GM19240 (cell line): ENCODE measurements at regions not wholly inside any gene's neighbourhood (a gene's known extent, or its start where the extent isn't known, plus 50 kb on each side); places are given as distances from the start of the nearest gene placed in this dataset.

Experiments used
- DNase-seq: peaks from one replicate; pipeline ENCODE4 v3.0.0; 2011; ENCODE audit warnings: low spot score; ENCODE audit not compliant: insufficient read length

DNA sequence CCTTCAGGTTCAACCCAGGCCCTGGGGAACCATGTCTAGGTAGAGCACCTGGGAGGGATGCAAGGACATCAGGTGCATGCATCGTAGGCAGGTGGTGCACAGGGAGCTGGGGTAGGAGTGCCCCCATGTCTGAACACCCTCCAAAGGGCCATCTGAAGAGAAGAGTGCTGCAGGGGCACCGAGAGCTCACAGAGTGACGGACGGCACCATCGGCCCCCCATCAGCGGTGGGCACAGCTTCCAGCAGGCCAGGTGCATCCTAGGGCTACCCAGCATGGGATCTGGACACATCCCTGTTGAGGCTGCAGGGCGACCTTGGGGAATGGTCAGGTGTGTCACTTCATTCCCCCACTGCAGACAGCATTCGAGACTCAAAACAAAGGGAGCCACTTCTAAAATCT, 138.3 kb upstream of the CDH4 start:
- no peak for DNase-seq

- no peak for DNase-seq
Observed at GRCh38 chr20:61114493-61115175, 137.4 kb upstream of the CDH4 start.

- no peak for DNase-seq
Observed at GRCh38 chr20:61115364-61116065, 136.5 kb upstream of the CDH4 start.

DNA sequence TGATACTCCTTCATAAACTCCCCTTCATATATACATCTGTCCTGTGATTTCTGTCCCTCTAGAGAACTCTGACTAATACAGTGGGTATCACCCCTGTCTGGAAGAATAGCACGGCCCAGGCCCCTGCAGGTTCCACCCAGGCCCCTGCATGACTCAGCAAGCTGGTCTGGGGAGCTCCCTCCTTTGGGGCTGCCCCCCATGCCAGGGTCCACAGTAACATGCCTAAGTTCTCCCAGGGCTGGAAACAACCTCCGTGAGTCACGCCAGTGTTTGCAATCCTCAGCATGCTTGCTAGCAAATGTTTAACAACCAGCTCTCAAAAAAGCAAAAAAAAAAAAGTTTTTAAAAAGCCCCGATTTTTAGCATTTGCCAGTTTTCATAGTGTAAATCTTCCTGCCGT, 134.3 kb upstream of the CDH4 start:
- no peak for DNase-seq

GRCh38 chr20:61118429-61119224, 133.4 kb upstream of the CDH4 start:
- no peak for DNase-seq

DNA sequence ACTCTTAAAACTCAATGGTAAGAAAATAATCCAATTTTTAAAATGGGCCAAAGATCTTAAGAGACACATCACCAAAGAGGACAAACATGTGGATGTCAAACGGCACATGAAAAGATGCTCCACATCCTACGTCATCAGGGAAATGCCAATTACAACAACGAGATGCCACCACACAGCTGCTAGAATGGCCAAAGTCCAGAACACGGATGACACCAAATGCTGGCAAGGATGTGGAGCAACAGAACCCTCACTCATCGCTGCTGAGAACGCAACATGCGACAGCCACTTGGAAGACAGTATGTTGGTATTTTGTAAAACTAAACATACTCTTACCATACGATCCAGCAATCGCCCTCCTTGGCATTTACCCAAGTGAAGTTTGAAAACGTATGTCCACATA, 132.8 kb upstream of the CDH4 start:
- no peak for DNase-seq

DNA sequence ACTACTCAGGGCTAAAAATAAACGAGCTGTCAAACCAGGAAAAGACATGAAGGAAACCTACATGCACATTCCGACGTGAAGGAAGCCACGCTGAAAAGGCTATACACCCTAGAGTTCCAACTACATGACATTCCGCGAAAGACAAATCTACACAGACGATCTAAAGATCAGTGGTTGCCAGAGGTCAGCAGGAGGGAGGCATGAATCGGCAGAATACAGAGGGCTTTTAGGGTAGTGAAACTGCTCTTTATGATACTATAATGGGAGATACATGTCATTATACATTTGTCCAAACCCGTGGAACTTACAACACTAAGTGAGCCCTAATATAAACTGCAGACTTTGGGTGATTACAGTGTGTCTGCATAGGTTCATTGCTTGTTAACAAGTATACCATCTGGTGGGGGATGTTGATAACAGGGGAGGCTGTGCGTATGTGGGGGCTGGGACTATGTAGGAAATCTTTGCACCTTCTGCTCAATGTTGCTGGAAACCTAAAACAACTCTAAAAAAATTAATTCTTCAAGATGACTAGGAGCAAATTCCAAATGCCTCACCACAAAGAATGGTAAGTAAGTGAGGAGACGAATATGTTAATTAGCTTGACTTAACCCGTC, 132.2 kb upstream of the CDH4 start:
- DNase-seq: no peak

DNA sequence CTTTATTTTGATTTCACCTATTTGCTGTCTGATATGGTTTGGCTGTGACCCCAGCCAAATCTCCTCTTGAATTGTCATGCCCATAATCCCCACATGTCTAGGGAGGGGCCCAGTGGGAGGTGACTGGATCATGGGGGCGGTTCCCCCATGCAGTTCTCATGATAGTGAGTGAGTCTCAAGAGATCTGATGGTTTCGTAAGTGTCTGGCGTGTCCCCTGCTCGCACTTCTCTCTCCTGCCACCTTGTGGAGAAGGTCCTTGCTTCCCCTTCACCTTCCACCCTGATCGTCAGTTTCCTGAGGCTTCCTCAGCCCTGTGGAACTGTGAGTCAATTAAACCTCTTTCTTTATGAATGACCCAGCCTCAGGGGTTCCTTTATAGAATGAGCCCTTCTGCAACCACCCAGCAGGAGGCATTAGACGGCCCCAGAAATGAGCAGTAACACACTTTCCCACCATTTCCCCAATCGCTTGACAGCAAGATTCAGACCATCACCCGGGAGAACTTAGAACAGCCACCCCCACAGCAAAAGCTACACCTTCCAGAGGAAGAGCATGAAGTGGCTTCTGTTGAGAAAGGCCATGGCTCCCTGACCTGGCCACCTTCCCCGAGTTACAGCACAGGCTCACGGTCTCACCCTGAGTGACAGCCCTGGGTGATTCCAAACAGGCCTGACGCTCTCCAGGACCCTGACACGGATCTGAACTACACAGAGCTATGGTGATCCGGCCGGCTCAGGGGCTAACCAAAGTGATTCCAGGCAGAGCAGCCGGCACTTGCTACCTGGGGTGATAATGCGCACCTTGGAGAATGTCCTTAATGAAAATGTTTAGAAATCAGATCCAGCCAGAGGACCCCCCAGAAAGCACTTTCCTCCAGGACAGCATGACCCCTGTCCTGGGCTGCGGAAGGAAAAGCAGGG, 131.2 kb upstream of the CDH4 start:
- no peak for DNase-seq

- no peak for DNase-seq
Observed at GRCh38 chr20:61121661-61122060, 130.4 kb upstream of the CDH4 start.

- DNase-seq: no peak
Observed at GRCh38 chr20:61123286-61123685, 128.8 kb upstream of the CDH4 start.

- DNase-seq: no peak
Observed at GRCh38 chr20:61123751-61124368, 128.2 kb upstream of the CDH4 start.

GRCh38 chr20:61125076-61125475, 127.0 kb upstream of the CDH4 start:
- DNase-seq: no peak

DNA sequence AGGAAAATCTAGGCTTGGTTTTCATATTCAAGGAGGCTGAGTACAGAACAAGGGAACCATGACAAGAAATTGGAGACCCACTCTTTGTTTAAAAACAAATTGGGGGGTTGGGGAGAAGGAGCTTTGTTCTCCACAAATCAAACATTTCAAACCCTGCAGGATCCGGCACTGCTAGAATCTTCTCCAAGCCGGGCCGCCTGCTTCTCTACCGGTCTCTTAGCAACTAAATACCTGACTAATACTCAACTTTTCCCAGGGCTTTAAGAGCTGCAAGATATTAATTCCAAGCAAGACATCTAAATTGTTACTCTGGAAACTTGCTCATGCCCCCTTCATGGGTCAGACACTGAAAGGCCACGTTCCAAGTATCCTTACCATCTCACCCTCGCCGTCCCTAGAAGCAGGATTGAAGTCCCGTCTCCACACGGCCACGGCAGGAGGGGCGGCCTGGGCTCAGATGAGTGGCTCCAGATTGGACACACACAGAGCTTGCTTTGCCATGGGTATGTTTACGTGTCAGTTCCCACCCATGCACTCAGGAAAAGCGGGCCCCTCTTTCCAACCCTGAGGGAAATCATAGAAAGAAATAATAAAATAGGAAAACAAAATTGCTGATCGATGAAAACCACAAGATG, 126.4 kb upstream of the CDH4 start:
- DNase-seq: no peak

- DNase-seq: no peak
Observed at GRCh38 chr20:61126369-61127195, 125.5 kb upstream of the CDH4 start.

DNA sequence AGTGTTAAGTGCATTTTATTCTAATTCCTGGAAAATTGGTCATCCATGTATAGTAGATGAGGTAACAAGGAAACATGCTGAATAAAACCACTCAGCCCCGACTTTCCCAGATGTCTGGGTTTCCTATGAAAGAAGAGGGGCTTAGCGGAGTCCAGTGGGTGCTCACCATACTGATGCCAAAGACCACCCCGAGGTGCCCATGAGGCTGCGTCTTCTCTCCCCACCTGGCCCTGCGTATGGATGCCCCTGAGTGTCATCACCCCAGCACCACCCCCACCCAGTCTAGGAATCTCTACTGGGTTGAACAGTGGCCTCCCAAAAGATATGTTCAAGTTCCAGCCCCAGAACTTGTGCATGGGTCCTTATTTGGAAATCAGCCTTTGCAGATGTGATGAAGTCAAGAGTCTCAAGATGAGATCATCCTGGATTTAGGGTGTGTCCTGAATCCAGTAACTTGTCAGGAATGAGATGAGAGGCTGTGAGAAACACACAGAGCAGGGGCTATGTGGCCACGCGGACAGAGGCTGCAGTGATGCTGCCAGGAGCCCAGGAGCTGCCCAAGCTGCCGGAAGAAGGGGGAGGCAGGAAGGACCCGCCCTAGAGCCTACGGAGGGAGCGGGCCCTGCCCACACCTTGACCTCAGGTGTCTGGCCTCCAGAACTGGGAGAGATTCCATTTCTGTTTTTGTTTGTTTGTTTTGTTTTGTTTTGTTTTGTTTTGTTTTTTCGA, 124.6 kb upstream of the CDH4 start:
- DNase-seq: no peak

GRCh38 chr20:61128701-61129269, 123.3 kb upstream of the CDH4 start:
- no peak for DNase-seq

DNA sequence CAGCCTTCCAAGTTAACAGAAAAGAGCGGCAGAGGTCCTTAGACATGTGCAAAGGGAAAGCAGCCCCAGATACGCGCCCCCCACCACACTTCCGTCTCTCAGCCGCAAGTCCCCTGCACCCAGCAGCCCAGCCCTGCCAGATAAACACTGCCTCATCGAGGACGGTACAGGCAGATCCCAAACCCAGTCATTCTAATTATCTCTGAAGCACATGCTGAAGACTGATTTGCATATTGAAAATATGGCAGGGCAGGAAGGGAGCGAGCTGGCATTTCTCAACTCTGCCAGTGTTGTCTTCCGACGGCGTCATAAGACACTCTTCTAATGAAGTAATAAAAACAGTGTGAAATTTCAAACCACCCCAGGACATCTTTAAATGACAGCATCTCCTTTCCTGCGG, 122.8 kb upstream of the CDH4 start:
- no peak for DNase-seq

DNA sequence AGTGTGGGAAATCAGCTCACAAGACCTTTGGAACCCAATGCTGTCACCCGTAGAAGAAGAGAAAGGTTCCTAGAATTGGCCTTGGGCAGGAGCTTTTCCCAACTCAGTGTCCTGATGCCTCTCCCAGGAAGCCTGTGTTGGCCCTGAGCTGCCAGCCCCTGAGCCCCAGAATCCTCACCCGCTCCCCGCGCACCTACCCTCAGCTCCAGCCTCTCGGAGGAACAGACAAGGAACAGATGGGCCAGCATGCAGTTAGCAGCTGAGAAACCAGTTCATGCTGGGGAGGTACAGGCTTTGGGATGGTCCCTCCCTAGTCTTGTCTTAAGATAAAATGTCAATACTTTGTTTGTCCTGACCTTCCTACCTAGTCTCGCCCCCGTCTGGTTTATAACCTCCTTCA, 121.9 kb upstream of the CDH4 start:
- DNase-seq: no peak
